HG03175 (cell line): ENCODE measurements at regions not wholly inside any gene's neighbourhood (a gene's known extent, or its start where the extent isn't known, plus 50 kb on each side); places are given as distances from the start of the nearest gene placed in this dataset.

Experiments used
- ATAC-seq: cut with Tn5 transposase; IDR thresholded peaks from one replicate; pipeline ENCODE4 v1.9.1; 2021; ENCODE audit warnings: mild to moderate bottlenecking, moderate library complexity; ENCODE audit not compliant: unreplicated experiment

GRCh38 chr17:33750943-33751701 lies 458.0 kb upstream of the ASIC2 start:
- peak; percentile 59 for ATAC-seq

DNA sequence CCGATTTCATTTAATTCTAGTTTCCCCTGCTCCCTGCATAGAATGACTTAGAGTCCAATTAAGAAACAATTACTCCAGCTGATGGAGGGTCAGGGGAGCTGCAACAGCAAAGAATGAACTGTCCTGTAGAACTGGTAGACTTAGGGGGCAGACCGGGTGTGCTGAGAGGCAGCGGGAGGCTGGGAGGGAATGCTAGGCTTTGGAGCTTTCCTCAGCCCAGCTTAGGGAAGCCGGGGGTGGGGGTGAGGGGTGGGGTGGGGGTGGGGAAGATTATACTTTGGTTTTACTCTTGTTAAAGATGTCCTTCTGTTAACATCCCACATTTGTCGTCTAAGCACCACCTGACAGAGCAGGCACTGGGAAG lies 458.6 kb upstream of the ASIC2 start:
- ATAC-seq: no peak

- no peak for ATAC-seq
These were observed 460.4 kb upstream of the ASIC2 start for GRCh38 chr17:33753452-33753851.

- no peak for ATAC-seq
These were observed 462.9 kb upstream of the ASIC2 start for GRCh38 chr17:33756021-33756420.

DNA sequence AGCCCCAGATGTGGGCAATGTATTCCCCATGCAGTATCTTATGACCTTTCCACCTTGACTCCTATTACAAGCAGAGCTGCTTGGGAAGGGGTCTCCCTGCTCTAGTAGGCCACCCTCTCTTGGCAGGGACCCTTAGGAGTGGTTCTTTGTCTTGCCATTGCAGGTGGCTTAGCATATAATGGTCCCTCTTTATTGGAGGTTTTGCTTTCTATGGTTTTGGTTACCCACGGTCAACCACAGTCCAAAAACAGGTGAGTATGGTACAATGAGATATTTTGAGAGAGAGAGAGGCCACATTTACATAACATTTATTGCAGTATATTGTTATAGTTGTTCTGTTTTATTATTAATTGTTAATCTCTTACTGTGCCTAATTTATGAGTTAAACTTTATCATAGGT lies 472.8 kb upstream of the ASIC2 start:
- ATAC-seq: no peak

GRCh38 chr17:33766721-33767120 lies 473.6 kb upstream of the ASIC2 start:
- no peak for ATAC-seq

GRCh38 chr17:33769066-33769465 lies 476.0 kb upstream of the ASIC2 start:
- no peak for ATAC-seq

DNA sequence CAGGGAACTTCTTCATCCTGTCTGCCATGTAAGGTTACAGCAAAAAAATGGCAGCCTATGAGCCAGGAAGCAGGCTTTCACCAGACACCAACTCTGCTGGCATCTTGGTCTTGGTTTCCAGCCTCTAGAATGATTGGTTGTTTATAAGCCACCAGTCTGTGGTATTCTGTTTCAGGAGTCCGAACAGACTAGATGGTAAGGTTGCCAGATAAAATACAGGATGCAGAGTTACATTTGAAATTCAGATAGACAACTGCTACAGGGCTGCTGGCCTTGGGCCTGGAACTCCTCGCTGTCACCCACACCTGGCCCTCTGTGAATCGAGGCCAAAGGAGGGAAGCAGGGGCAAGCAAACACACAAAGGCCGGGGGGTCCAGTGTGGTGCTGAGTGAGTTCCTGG lies 478.8 kb upstream of the CCL2 start:
- ATAC-seq: no peak

- ATAC-seq: no peak
These were observed 478.2 kb upstream of the CCL2 start for GRCh38 chr17:33776903-33777302.

- ATAC-seq: no peak
These were observed 477.4 kb upstream of the CCL2 start for GRCh38 chr17:33777674-33778073.

DNA sequence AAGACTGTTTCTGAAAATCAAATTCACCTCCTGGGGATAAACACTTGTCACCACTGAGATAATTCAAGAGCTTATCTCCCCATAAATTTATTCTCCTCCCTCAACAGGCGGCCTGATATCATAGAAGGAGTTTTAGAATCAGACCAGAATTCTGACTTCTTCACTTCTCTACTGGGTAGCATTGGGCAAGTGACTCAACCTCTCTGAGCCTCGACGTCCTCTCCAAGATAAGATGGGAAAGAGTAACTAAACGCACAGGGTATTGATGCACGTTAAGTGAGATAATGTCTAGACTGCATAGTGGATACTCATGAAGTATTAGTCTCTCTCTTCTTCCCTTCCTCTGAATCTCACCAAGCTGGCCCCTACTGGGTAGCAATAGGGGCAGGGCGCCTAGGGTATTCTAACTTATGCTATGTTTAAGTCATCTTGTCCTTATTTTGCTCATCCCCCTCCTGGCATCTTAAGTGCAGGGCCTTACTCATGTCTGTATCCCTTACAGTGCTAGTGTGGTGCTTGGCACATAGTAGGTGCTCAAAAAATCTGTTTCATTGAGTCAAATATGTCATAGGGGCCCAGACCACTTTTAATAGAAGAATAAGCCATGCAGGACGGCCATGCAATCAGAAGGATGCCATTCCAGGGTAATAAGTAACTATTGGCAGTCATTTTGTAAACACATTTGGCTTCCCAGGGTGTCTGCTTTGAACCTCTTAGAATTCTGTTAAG lies 476.4 kb upstream of the CCL2 start:
- ATAC-seq: no peak

GRCh38 chr17:33779234-33779591 lies 475.9 kb upstream of the CCL2 start:
- ATAC-seq: no peak

DNA sequence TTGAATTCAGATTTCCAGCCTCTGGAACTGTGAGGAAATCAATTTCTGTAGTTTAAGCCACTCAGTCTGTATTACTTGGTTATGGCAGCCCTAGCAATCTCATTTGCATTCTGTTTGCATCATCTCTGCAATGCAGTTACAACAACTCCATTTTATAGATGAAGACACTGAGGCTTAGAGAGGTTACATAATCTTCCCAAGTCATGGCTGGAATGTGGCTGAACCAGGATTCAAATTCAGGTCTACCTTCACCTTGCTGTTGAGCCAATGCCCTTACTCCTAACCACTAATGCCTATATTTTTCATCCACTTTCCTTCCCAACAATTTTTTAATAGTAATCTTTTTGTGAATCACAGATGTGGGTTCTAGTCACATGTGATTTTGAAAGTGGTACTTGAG lies 469.8 kb upstream of the CCL2 start:
- no peak for ATAC-seq

DNA sequence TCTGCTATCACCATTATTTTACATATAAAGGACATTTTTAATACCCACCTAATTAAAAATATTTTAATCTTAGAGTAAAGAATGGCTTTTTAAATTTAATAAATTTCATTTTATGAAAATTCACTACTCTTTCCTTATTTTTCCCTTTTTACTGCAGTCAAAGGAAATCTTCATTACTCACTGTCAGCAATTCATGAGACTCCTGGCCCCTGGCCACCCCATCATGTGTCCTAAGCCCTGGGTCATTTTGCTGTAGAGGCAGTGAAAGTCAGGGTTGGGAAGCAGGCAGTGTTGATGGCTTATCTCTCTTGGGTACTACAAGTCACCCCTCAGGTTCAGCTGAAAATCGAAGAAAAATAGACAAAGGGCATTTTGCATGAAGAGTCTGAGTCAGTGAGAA lies 468.6 kb upstream of the CCL2 start:
- no peak for ATAC-seq

GRCh38 chr17:33789658-33790057 lies 465.4 kb upstream of the CCL2 start:
- no peak for ATAC-seq

- ATAC-seq: no peak
These were observed 457.9 kb upstream of the CCL2 start for GRCh38 chr17:33797181-33797580.

DNA sequence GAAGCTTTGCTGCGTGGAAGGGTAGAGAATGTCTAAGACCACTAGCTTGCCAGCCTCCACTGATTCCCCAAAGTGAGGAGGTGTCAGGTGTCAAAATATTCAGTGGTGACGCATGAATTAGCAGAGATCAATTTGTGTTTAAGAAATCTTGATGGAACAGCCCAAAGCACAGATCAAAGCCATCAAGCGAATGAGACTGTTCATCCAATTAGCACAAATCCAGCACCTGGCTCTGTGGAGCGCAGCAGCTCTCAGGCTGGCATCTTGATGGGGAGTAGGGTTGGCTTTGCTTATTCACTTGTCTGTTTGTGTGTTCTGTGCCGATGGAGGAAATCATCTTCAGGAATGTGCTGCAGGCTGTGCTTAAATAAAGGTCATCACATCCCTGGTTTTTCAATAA lies 456.8 kb upstream of the CCL2 start:
- ATAC-seq: no peak

GRCh38 chr17:33802349-33803198 lies 452.5 kb upstream of the CCL2 start:
- ATAC-seq: no peak

DNA sequence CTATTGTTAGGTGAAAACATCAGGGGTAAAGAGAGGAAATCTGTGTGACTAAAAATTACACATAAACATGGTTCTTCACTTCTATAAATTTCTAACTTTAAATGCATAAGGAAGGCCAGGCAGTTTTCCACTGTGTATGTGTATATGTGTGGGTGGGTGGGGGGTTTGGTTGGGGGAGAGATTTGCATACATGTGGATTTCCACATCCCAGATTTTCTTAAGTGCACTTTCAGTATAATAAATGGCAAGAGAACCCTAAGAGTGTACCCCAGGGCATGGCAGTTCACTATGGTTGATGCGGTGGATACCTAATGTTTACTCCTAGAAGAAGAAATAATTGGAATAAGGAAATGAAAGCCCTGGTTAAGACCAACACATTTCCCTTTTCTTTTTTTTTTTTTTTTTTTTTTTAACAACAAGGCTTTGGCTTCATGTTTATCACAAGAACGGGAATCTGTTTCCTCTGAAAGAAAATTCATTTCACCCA lies 451.8 kb upstream of the CCL2 start:
- ATAC-seq: no peak

- no peak for ATAC-seq
These were observed 451.4 kb upstream of the CCL2 start for GRCh38 chr17:33803686-33804085.

GRCh38 chr17:33804401-33804800 lies 450.7 kb upstream of the CCL2 start:
- ATAC-seq: no peak

DNA sequence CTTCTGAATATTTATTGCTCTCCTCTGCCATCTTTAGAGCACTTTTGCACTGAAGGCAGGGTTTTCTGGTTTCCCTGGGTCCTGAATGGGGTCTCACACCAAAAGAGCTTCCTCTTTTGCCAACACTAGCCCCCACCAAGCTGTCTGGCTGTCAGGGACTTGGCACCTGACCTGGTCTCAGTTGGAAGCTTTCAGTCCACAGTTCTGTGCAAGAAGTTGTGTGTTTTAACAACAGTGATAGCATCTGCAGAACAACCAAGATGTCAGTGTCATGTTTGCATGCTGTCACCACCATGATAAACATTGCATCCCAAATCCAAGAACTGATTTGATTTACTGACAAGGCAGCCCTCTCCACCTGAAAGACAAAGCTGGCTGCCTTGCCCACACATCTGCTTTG lies 448.5 kb upstream of the CCL2 start:
- ATAC-seq: no peak
